ENCODE measurements at regions not wholly inside any gene's neighbourhood (a gene's known extent, or its start where the extent isn't known, plus 50 kb on each side); places are given as distances from the start of the nearest gene placed in this dataset.

DNA sequence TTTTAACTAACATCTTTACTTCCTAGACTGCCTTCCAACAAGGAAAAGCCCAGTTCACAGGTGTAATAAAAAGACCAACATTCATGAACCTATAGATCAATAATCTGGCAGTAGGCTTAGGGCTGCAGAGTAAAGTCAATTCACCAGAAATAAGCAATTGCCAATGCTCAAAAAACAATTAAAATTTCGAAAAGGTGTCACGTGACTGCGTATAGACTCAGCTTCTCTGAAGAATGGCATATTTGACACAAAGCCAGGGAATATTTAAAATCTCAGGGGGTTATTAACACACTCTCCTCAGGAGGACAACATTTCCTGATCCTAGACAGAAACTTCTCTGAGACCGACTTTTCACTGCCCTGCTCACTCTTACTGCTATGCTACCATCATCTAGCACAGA is 245.2 kb upstream of the LRATD1 start:
- TF ChIP-seq, protein P1, sequence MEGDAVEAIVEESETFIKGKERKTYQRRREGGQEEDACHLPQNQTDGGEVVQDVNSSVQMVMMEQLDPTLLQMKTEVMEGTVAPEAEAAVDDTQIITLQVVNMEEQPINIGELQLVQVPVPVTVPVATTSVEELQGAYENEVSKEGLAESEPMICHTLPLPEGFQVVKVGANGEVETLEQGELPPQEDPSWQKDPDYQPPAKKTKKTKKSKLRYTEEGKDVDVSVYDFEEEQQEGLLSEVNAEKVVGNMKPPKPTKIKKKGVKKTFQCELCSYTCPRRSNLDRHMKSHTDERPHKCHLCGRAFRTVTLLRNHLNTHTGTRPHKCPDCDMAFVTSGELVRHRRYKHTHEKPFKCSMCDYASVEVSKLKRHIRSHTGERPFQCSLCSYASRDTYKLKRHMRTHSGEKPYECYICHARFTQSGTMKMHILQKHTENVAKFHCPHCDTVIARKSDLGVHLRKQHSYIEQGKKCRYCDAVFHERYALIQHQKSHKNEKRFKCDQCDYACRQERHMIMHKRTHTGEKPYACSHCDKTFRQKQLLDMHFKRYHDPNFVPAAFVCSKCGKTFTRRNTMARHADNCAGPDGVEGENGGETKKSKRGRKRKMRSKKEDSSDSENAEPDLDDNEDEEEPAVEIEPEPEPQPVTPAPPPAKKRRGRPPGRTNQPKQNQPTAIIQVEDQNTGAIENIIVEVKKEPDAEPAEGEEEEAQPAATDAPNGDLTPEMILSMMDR (IDR thresholded peaks at IDR 0.05 in 2 of 3, conservative IDR thresholded peaks at IDR 0.05 in 1 of 3; ENCODE audit: insufficient read depth in 2 of 3, low read depth in 1 of 3, low read length in 3 of 3): no peak
- TF ChIP-seq, protein P2, sequence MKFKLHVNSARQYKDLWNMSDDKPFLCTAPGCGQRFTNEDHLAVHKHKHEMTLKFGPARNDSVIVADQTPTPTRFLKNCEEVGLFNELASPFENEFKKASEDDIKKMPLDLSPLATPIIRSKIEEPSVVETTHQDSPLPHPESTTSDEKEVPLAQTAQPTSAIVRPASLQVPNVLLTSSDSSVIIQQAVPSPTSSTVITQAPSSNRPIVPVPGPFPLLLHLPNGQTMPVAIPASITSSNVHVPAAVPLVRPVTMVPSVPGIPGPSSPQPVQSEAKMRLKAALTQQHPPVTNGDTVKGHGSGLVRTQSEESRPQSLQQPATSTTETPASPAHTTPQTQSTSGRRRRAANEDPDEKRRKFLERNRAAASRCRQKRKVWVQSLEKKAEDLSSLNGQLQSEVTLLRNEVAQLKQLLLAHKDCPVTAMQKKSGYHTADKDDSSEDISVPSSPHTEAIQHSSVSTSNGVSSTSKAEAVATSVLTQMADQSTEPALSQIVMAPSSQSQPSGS (CRISPR knock-in tag; IDR thresholded peaks at IDR 0.05): no peak
- TF ChIP-seq, protein P3, sequence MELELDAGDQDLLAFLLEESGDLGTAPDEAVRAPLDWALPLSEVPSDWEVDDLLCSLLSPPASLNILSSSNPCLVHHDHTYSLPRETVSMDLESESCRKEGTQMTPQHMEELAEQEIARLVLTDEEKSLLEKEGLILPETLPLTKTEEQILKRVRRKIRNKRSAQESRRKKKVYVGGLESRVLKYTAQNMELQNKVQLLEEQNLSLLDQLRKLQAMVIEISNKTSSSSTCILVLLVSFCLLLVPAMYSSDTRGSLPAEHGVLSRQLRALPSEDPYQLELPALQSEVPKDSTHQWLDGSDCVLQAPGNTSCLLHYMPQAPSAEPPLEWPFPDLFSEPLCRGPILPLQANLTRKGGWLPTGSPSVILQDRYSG (tag; conservative IDR thresholded peaks at IDR 0.05; ENCODE audit: low read depth): no peak
- no peak for TF ChIP-seq JUND (IDR thresholded peaks at IDR 0.05; ENCODE audit: borderline replicate concordance, low read depth, low read length)
- TF ChIP-seq JUND (tag; IDR thresholded peaks at IDR 0.05; ENCODE audit: borderline replicate concordance, low read depth, low read length): no peak
